Progenitor cell of endocrine pancreas (in vitro differentiated cells): ENCODE measurements at regions not wholly inside any gene's neighbourhood (a gene's known extent, or its start where the extent isn't known, plus 50 kb on each side); places are given as distances from the start of the nearest gene placed in this dataset.

Experiments
- DNase-seq: peaks from one replicate; pipeline ENCODE4 v3.0.0; 2021; ENCODE audit warnings: low spot score; ENCODE audit not compliant: unreplicated experiment
- H3K27ac Mint-ChIP-seq: 2 replicates; pipeline ENCODE4 v1.8.0; 2021; ENCODE audit warnings: mild to moderate bottlenecking, moderate library complexity, mixed read lengths
- H3K27me3 Mint-ChIP-seq: 2 replicates; pipeline ENCODE4 v1.8.0; 2021; ENCODE audit warnings: mixed read lengths
- H3K36me3 Mint-ChIP-seq: 2 replicates; pipeline ENCODE4 v1.8.0; 2022; ENCODE audit warnings: mixed read lengths; ENCODE audit not compliant: insufficient read depth
- H3K4me1 Mint-ChIP-seq: 2 replicates; pipeline ENCODE4 v1.8.0; 2021; ENCODE audit warnings: low read depth, mixed read lengths
- H3K4me3 Mint-ChIP-seq: 2 replicates; pipeline ENCODE4 v1.8.0; 2021; ENCODE audit warnings: low read depth, mild to moderate bottlenecking, moderate library complexity, mixed read lengths
- H3K9me3 Mint-ChIP-seq: 2 replicates; pipeline ENCODE4 v1.8.0; 2021; ENCODE audit warnings: low read depth, mixed read lengths
- CTCF ChIP-seq: fragments of 200-600 bp; sonication (generic); IDR thresholded peaks from one replicate; pipeline ENCODE4 v1.5.0; 2021; ENCODE audit warnings: antibody characterized with exemption, mild to moderate bottlenecking; ENCODE audit not compliant: unreplicated experiment

GRCh38 chr1:162987866-162988265, 81.3 kb upstream of the RGS4 start:
- Mint-ChIP-seq H3K27ac (no peak overlapping the region), H3K36me3 (no peaks in the 10 kb centered on the region), H3K9me3 (peaks cover 3% of the 10 kb centered on the region), H3K4me3 (no peak overlapping the region), H3K27me3 (no peaks in the 10 kb centered on the region), H3K4me1 (peaks cover 4% of the 10 kb centered on the region)
- TF ChIP-seq CTCF: no peak
- DNase-seq: no peak

DNA sequence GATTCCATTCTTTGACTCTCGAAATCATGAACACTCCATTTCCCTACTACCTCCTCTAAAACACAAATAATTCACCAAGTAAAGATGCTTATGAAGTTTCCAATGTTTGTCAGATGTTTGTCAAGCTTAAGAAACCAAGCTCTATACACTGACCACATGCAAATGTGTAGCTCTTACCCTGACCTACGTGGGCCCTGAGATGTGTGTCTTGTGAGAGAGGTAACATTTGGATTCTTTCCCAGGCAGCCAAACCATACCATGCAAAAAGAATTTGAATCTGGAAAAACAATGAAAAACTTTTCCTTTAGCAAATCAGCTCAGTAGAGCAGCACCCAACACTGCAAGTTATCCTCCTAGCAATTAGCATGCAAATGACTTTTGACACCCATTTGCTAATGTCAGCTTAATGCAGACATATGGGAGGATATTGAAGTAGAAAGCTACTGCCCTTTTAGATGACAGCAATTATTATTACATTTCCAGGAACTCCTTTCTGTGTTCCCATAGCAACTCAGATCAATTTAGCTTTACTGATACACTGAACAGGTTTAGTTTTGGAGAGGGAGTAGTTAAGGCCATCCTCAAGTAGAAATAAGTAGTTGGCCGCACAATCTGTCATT, 83.2 kb upstream of the RGS4 start:
- Mint-ChIP-seq H3K27ac (no peak overlapping the region), H3K4me3 (no peak overlapping the region), H3K27me3 (no peaks in the 10 kb centered on the region), H3K36me3 (no peaks in the 10 kb centered on the region), H3K9me3 (no peaks in the 10 kb centered on the region), H3K4me1 (peaks cover 4% of the 10 kb centered on the region)
- no peak for DNase-seq
- no peak for TF ChIP-seq CTCF

- no peak for TF ChIP-seq CTCF
- peaks cover 4% of the 10 kb centered on the region for H3K4me1 Mint-ChIP-seq
- no peaks in the 10 kb centered on the region for H3K36me3 Mint-ChIP-seq
- no peak overlapping the region for H3K4me3 Mint-ChIP-seq
- no peaks in the 10 kb centered on the region for H3K9me3 Mint-ChIP-seq
- no peak overlapping the region for H3K27ac Mint-ChIP-seq
- no peaks in the 10 kb centered on the region for H3K27me3 Mint-ChIP-seq
- no peak for DNase-seq
Measured at GRCh38 chr1:162984699-162985098, 84.5 kb upstream of the RGS4 start.

DNA sequence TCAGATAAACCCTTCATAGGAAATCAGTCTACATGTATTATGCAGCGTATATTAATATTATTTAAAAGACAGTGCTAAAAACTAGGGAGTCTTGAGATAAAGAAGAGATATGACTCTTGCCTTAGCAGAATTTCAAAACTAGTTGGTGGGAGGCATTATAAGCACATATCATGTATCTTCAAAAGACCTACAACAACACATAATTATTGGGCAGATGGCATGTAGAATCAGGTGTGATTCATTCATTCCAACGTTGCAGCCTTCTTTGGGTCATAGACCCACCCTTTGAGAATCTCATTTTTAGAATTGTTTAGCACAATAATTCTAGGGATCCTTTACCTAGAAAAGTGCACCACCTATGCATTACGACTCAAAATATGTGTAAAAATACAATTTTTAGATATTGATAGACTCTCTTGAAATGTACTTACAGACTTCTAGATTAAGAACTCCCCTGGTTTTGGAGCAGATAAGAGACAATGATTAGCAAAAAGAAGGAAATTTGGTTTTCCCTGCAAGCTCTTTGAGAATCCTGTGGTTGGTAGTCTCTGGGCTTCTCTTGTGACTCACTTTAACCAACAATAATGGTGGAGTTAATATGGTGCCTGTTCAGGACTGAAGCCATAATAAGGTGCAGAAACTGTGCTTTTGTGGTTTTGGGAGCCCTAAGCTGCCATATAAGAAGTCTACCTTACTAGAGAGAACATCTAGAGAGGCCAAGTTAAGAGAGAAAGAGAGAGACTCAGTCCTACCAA, 85.3 kb upstream of the RGS4 start:
- H3K27me3 Mint-ChIP-seq: no peaks in the 10 kb centered on the region
- no peaks in the 10 kb centered on the region for H3K36me3 Mint-ChIP-seq
- H3K4me1 Mint-ChIP-seq: peaks cover 4% of the 10 kb centered on the region
- no peak for TF ChIP-seq CTCF
- no peak for DNase-seq
- H3K9me3 Mint-ChIP-seq: no peaks in the 10 kb centered on the region
- no peak overlapping the region for H3K27ac Mint-ChIP-seq
- H3K4me3 Mint-ChIP-seq: no peak overlapping the region

GRCh38 chr1:162982364-162982763, 86.8 kb upstream of the RGS4 start:
- H3K27ac Mint-ChIP-seq: no peak overlapping the region
- peaks cover 4% of the 10 kb centered on the region for H3K4me1 Mint-ChIP-seq
- H3K36me3 Mint-ChIP-seq: no peaks in the 10 kb centered on the region
- no peaks in the 10 kb centered on the region for H3K27me3 Mint-ChIP-seq
- no peak for DNase-seq
- no peak for TF ChIP-seq CTCF
- H3K4me3 Mint-ChIP-seq: no peak overlapping the region
- H3K9me3 Mint-ChIP-seq: no peaks in the 10 kb centered on the region
